ENCODE measurements at regions not wholly inside any gene's neighbourhood (a gene's known extent, or its start where the extent isn't known, plus 50 kb on each side); places are given as distances from the start of the nearest gene placed in this dataset.

DNA sequence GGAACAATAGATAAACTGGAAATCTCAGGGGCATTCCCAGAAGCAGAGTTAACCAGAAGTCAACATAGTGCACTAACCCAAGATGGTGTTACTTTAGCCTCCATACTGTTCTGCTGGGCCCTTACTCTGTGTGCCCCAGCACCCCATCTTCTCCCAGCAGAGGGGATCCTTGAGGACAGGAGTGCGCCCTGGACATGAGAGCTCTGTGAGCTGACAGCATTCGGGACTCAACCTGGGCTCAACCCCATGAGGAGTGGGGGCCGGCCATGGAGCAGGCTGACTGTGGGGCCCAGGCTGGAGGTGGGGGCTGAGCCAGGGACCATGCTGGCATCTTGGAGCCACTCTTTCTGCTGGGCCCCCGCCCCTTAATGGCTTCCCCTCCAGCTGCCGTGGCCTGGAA lies 156.3 kb upstream of the HS6ST1 start:
- H3K36me3 Mint-ChIP-seq, result peaks cover 0 to 7% (median 0%) of the 10 kb centered on the region in 5 donors
- CTCF ChIA-PET, result no interaction called here
- Histone ChIP-seq H3K36me3 (ENCODE audit: control insufficient read depth in 2 of 3, insufficient read depth in 3 of 3, low read length in 3 of 3) (no peaks in the 10 kb centered on the region), H3K4me1 (ENCODE audit: control insufficient read depth in 2 of 2, insufficient read depth in 2 of 2, low read length in 2 of 2) (no peaks in the 10 kb centered on the region), H3K9me3 (ENCODE audit: control insufficient read depth in 2 of 3, low read length in 3 of 3) (peaks cover 0 to 10% (median 0%) of the 10 kb centered on the region in 3 experiments), H3K27ac (ENCODE audit: low read depth, low read length) (no peak overlapping the region), H3K4me3 (ENCODE audit: low read length) (no peak overlapping the region), H3K27me3 (ENCODE audit: control insufficient read depth in 2 of 2, insufficient read depth in 2 of 2, low read length in 2 of 2) (no peaks in the 10 kb centered on the region)
- no peak overlapping the region for H3K27ac Mint-ChIP-seq
- peaks cover 5 to 41% (median 24%) of the 10 kb centered on the region in 5 donors for H3K27me3 Mint-ChIP-seq
- intact Hi-C loops (cut with micrococcal nuclease), result no loop called here
- H3K9me3 Mint-ChIP-seq, result peaks cover 0 to 17% (median 5%) of the 10 kb centered on the region in 11 donors
- peak overlapping the region in 1 of 10 donors; percentile 1 for H3K4me3 Mint-ChIP-seq
- no peak for ATAC-seq
- POLR2A ChIA-PET, result no interaction called here
- no peak for DNase-seq
- peaks cover 0 to 19% (median 4%) of the 10 kb centered on the region in 7 donors for H3K4me1 Mint-ChIP-seq

DNA sequence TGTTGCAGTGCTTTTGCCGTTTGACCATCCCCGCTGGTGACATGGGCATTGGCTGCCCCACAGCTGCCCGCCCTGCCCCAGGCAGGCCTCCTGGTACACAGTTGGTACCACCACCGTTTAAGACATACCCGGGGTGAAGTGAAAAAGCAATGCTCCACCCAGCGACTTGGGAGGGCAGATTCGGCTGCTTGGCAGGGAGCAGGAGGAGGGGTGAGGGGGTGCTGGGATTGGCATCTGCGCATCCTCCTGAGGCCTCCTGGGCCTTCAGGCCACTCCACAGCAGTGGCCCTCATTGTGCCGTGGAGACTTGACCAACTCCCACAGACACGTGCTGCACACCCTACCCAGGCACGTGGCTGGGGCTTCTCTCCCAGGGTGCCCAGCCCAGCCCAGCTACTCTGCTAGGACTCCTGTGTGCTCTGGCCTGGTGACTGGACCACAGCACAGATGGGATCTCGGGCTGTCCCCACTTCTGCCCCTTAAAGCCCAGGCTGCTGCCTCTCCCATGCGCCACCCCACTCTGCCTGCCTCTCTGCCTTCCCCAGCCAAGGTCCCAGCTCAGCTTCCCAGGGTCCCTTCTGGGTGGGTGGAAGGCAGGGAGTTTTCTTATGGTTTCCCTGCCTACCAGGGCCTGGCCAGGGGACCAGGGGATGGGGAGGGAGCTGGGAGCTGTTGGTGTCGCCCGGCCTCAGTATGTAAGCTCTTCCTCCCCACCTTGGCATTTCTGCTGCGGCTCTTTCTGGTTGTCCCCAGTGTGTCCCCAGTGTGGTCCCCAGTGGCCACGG lies 157.0 kb upstream of the HS6ST1 start:
- ATAC-seq (peak; percentile 21), DNase-seq (no peak)
- ChIA-PET POLR2A (no interaction called here), CTCF (no interaction called here)
- Histone ChIP-seq H3K4me3 (ENCODE audit: low read length) (no peak overlapping the region), H3K4me1 (ENCODE audit: control insufficient read depth in 2 of 2, insufficient read depth in 2 of 2, low read length in 2 of 2) (no peaks in the 10 kb centered on the region), H3K27ac (ENCODE audit: low read depth, low read length) (no peak overlapping the region), H3K9me3 (ENCODE audit: control insufficient read depth in 2 of 3, low read length in 3 of 3) (peaks cover 0 to 3% (median 0%) of the 10 kb centered on the region in 3 experiments), H3K27me3 (ENCODE audit: control insufficient read depth in 2 of 2, insufficient read depth in 2 of 2, low read length in 2 of 2) (no peaks in the 10 kb centered on the region), H3K36me3 (ENCODE audit: control insufficient read depth in 2 of 3, insufficient read depth in 3 of 3, low read length in 3 of 3) (no peaks in the 10 kb centered on the region)
- peaks cover 0 to 15% (median 6%) of the 10 kb centered on the region in 11 donors for H3K9me3 Mint-ChIP-seq
- peaks cover 0 to 4% (median 0%) of the 10 kb centered on the region in 5 donors for H3K36me3 Mint-ChIP-seq
- intact Hi-C loops (cut with micrococcal nuclease), result no loop called here
- H3K4me1 Mint-ChIP-seq, result peaks cover 0 to 19% (median 4%) of the 10 kb centered on the region in 7 donors
- no peak overlapping the region for H3K4me3 Mint-ChIP-seq
- H3K27me3 Mint-ChIP-seq, result peaks cover 5 to 41% (median 24%) of the 10 kb centered on the region in 5 donors
- no peak overlapping the region for H3K27ac Mint-ChIP-seq

- Histone ChIP-seq H3K27me3 (ENCODE audit: control insufficient read depth in 2 of 2, insufficient read depth in 2 of 2, low read length in 2 of 2) (no peaks in the 10 kb centered on the region), H3K36me3 (ENCODE audit: control insufficient read depth in 2 of 3, insufficient read depth in 3 of 3, low read length in 3 of 3) (no peaks in the 10 kb centered on the region), H3K4me1 (ENCODE audit: control insufficient read depth in 2 of 2, insufficient read depth in 2 of 2, low read length in 2 of 2) (no peaks in the 10 kb centered on the region), H3K9me3 (ENCODE audit: control insufficient read depth in 2 of 3, low read length in 3 of 3) (no peaks in the 10 kb centered on the region), H3K4me3 (ENCODE audit: low read length) (no peak overlapping the region), H3K27ac (ENCODE audit: low read depth, low read length) (no peak overlapping the region)
- H3K36me3 Mint-ChIP-seq, result peaks cover 0 to 3% (median 0%) of the 10 kb centered on the region in 5 donors
- no peak for DNase-seq
- ChIA-PET CTCF (no interaction called here), POLR2A (no interaction called here)
- peaks cover 11 to 41% (median 24%) of the 10 kb centered on the region in 5 donors for H3K27me3 Mint-ChIP-seq
- peaks cover 0 to 19% (median 7%) of the 10 kb centered on the region in 11 donors for H3K9me3 Mint-ChIP-seq
- H3K4me1 Mint-ChIP-seq, result peaks cover 0 to 19% (median 4%) of the 10 kb centered on the region in 7 donors
- intact Hi-C loops (cut with micrococcal nuclease), result no loop called here
- H3K27ac Mint-ChIP-seq, result no peak overlapping the region
- ATAC-seq, result no peak
- no peak overlapping the region for H3K4me3 Mint-ChIP-seq
Measured at GRCh38 chr2:128477026-128477820, 158.6 kb upstream of the HS6ST1 start.

GRCh38 chr2:128477891-128478290 lies 159.2 kb upstream of the HS6ST1 start:
- POLR2A ChIA-PET, result no interaction called here
- no peak for ATAC-seq

DNA sequence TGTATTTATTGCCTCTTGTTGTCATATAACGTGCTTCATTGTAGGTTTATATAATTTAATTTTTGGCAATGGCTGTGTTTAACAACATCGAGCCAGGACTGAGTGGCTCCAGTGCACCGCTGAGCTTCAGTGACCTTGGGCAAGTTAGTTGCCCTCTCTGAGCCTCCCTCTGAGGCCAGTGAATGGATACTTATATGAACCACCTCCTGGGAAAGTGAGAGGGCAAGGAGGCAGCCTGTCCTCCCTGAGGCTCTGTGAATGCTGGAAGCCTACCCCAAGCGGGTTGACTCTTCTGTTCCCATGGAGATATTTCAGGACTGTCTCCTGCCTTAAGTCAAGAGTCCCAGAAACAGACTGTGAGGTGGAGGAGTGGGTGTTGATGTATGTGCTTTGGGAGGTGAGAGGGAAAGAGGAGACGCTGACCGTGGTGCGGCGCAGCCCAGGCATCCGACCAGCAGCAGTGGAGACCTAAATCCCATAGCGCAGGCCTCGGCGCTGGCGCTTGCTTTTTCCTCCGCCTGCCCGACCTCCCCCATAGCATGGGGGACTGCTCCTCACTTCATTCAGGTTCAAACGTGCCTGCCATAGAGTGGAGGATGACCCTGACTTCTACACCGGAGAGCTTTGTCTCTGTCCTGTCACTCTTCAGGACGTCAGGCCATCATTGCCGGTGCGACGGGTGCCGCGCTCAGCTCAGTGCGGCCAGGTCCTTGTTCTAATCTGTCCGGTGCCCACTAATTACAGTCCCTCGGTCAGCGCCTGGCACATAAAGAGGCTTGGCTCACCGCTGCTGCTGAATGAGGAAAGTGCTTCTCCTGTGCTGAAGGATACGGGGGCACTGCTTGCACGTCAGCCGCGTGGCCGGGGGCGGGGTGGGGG lies 167.3 kb upstream of the HS6ST1 start:
- CTCF ChIA-PET, result no interaction called here
- H3K4me3 Mint-ChIP-seq, result no peak overlapping the region
- peaks cover 0 to 2% (median 0%) of the 10 kb centered on the region in 7 donors for H3K4me1 Mint-ChIP-seq
- no peaks in the 10 kb centered on the region for H3K27me3 ChIP-seq (ENCODE audit: control insufficient read depth in 2 of 2, insufficient read depth in 2 of 2, low read length in 2 of 2)
- intact Hi-C loops (cut with micrococcal nuclease), result no loop called here
- H3K36me3 Mint-ChIP-seq, result no peaks in the 10 kb centered on the region
- POLR2A ChIA-PET, result no interaction called here
- no peaks in the 10 kb centered on the region for H3K9me3 ChIP-seq (ENCODE audit: control insufficient read depth in 2 of 3, low read length in 3 of 3)
- H3K4me3 ChIP-seq (ENCODE audit: low read length), result no peak overlapping the region
- ATAC-seq (no peak), DNase-seq (no peak)
- H3K36me3 ChIP-seq (ENCODE audit: control insufficient read depth in 2 of 3, insufficient read depth in 3 of 3, low read length in 3 of 3), result no peaks in the 10 kb centered on the region
- H3K4me1 ChIP-seq (ENCODE audit: control insufficient read depth in 2 of 2, insufficient read depth in 2 of 2, low read length in 2 of 2), result no peaks in the 10 kb centered on the region
- H3K27ac Mint-ChIP-seq, result no peak overlapping the region
- H3K9me3 Mint-ChIP-seq, result peaks cover 0 to 7% (median 3%) of the 10 kb centered on the region in 11 donors
- no peak overlapping the region for H3K27ac ChIP-seq (ENCODE audit: low read depth, low read length)
- peaks cover 0 to 17% (median 8%) of the 10 kb centered on the region in 5 donors for H3K27me3 Mint-ChIP-seq

More at GRCh38 chr2:128477891-128478290, 159.2 kb upstream of the HS6ST1 start:
- Histone ChIP-seq H3K27ac (ENCODE audit: low read depth, low read length) (no peak overlapping the region), H3K9me3 (ENCODE audit: control insufficient read depth in 2 of 3, low read length in 3 of 3) (no peaks in the 10 kb centered on the region), H3K4me1 (ENCODE audit: control insufficient read depth in 2 of 2, insufficient read depth in 2 of 2, low read length in 2 of 2) (no peaks in the 10 kb centered on the region), H3K36me3 (ENCODE audit: control insufficient read depth in 2 of 3, insufficient read depth in 3 of 3, low read length in 3 of 3) (no peaks in the 10 kb centered on the region), H3K4me3 (ENCODE audit: low read length) (no peak overlapping the region), H3K27me3 (ENCODE audit: control insufficient read depth in 2 of 2, insufficient read depth in 2 of 2, low read length in 2 of 2) (no peaks in the 10 kb centered on the region)
- intact Hi-C loops (cut with micrococcal nuclease), result no loop called here
- H3K4me1 Mint-ChIP-seq, result peaks cover 0 to 15% (median 4%) of the 10 kb centered on the region in 7 donors
- H3K9me3 Mint-ChIP-seq, result peaks cover 0 to 15% (median 6%) of the 10 kb centered on the region in 11 donors
- H3K27me3 Mint-ChIP-seq, result peaks cover 11 to 41% (median 24%) of the 10 kb centered on the region in 5 donors
- DNase-seq, result no peak
- no peak overlapping the region for H3K27ac Mint-ChIP-seq
- H3K36me3 Mint-ChIP-seq, result no peaks in the 10 kb centered on the region
- CTCF ChIA-PET, result no interaction called here
- H3K4me3 Mint-ChIP-seq, result no peak overlapping the region

- H3K36me3 ChIP-seq (ENCODE audit: control insufficient read depth in 2 of 3, insufficient read depth in 3 of 3, low read length in 3 of 3), result no peaks in the 10 kb centered on the region
- Mint-ChIP-seq H3K4me3 (no peak overlapping the region), H3K27ac (no peak overlapping the region), H3K4me1 (peaks cover 0 to 2% (median 0%) of the 10 kb centered on the region in 7 donors), H3K9me3 (peaks cover 0 to 8% (median 0%) of the 10 kb centered on the region in 11 donors), H3K36me3 (no peaks in the 10 kb centered on the region), H3K27me3 (peaks cover 7 to 20% (median 12%) of the 10 kb centered on the region in 5 donors)
- H3K27me3 ChIP-seq (ENCODE audit: control insufficient read depth in 2 of 2, insufficient read depth in 2 of 2, low read length in 2 of 2), result no peaks in the 10 kb centered on the region
- ChIA-PET CTCF (no interaction called here), POLR2A (no interaction called here)
- ATAC-seq (no peak), DNase-seq (peak in 1 of 9 donors; percentile 13)
- no peak overlapping the region for H3K27ac ChIP-seq (ENCODE audit: low read depth, low read length)
- intact Hi-C loops (cut with micrococcal nuclease), result no loop called here
- no peak overlapping the region for H3K4me3 ChIP-seq (ENCODE audit: low read length)
- H3K4me1 ChIP-seq (ENCODE audit: control insufficient read depth in 2 of 2, insufficient read depth in 2 of 2, low read length in 2 of 2), result no peaks in the 10 kb centered on the region
- H3K9me3 ChIP-seq (ENCODE audit: control insufficient read depth in 2 of 3, low read length in 3 of 3), result no peaks in the 10 kb centered on the region
Measured at GRCh38 chr2:128486640-128487375, 168.1 kb upstream of the HS6ST1 start.

All from naive thymus-derived CD4-positive, alpha-beta T cell (primary cell).